DND-41 (cell line): ENCODE measurements at regions not wholly inside any gene's neighbourhood (a gene's known extent, or its start where the extent isn't known, plus 50 kb on each side); places are given as distances from the start of the nearest gene placed in this dataset.

Experiments
- ATAC-seq: fragments of 200-7000 bp; cut with Tn5 transposase; 3 replicates; pipeline ENCODE4 v1.9.1; 2021; ENCODE audit warnings: low read depth; ENCODE audit not compliant: insufficient read depth
- DNase-seq: peaks from one replicate; pipeline ENCODE4 v3.0.0-alpha.2; 2020
- H2AFZ ChIP-seq: 2 replicates; pipeline ENCODE4 v1.6.0; 2012; ENCODE audit warnings: low read depth, low read length
- H3K27ac ChIP-seq: 2 replicates; pipeline ENCODE4 v1.5.1; 2012; ENCODE audit warnings: low read length, inconsistent platforms
- H3K27me3 ChIP-seq: fragments of 200-600 bp; sonication (generic); 2 replicates; pipeline ENCODE4 v1.6.0; 2012; ENCODE audit warnings: low read length, mild to moderate bottlenecking, inconsistent platforms; ENCODE audit not compliant: insufficient read depth, poor library complexity
- H3K36me3 ChIP-seq: 2 replicates; pipeline ENCODE4 v1.5.1; 2012; ENCODE audit warnings: low read length, inconsistent platforms; ENCODE audit not compliant: insufficient read depth
- H3K4me1 ChIP-seq: 2 replicates; pipeline ENCODE4 v1.5.1; 2012; ENCODE audit warnings: mild to moderate bottlenecking, low read length; ENCODE audit not compliant: insufficient read depth
- H3K4me2 ChIP-seq: 2 replicates; pipeline ENCODE4 v1.6.0; 2012; ENCODE audit warnings: mild to moderate bottlenecking, moderate library complexity, low read length, inconsistent platforms; ENCODE audit not compliant: insufficient read depth
- H3K4me3 ChIP-seq, 2 experiments: fragments of 200-600 bp in 1 of 2; shearing (Covaris generic) in 1 of 2; 2 replicates each; pipeline ENCODE4 v1.5.1; 2012 to 2016; ENCODE audit warnings: inconsistent platforms in 2 of 2, low read length in 2 of 2, mild to moderate bottlenecking in 2 of 2, low read depth in 1 of 2, moderate library complexity in 1 of 2
- H3K79me2 ChIP-seq: 2 replicates; pipeline ENCODE4 v1.6.0; 2012; ENCODE audit warnings: low read length, inconsistent platforms; ENCODE audit not compliant: insufficient read depth
- H3K9ac ChIP-seq: 2 replicates; pipeline ENCODE4 v1.6.0; 2012; ENCODE audit warnings: low read depth, mild to moderate bottlenecking, inconsistent platforms, low read length, moderate library complexity
- H3K9me3 ChIP-seq: 2 replicates; pipeline ENCODE4 v1.5.1; 2012; ENCODE audit warnings: low read length, moderate library complexity, mild to moderate bottlenecking, inconsistent platforms; ENCODE audit not compliant: insufficient read depth, severe bottlenecking
- H4K20me1 ChIP-seq: 2 replicates; pipeline ENCODE4 v1.6.0; 2012; ENCODE audit warnings: low read length; ENCODE audit not compliant: insufficient read depth
- CTCF ChIP-seq: IDR thresholded peaks from 2 replicates; pipeline ENCODE4 v1.5.1; 2012; ENCODE audit warnings: borderline replicate concordance, low read length, moderate library complexity, mild to moderate bottlenecking; ENCODE audit not compliant: poor library complexity, severe bottlenecking; ENCODE audit errors: extremely low read depth
- EZH2 ChIP-seq: IDR thresholded peaks from 3 replicates; pipeline ENCODE4 v1.6.1; 2012; ENCODE audit warnings: borderline replicate concordance, low read depth, mild to moderate bottlenecking, moderate library complexity, low read length, inconsistent platforms; ENCODE audit not compliant: severe bottlenecking

GRCh38 chr4:151922306-151922705 lies 161.5 kb upstream of the GATB start:
- Histone ChIP-seq H3K9me3 (no peaks in the 10 kb centered on the region), H3K27ac (no peak overlapping the region), H2AFZ (no peak overlapping the region), H3K79me2 (no peaks in the 10 kb centered on the region), H4K20me1 (no peaks in the 10 kb centered on the region), H3K4me3 (no peak overlapping the region), H3K27me3 (no peaks in the 10 kb centered on the region), H3K4me1 (no peaks in the 10 kb centered on the region), H3K4me2 (no peak overlapping the region), H3K36me3 (no peaks in the 10 kb centered on the region), H3K9ac (no peak overlapping the region)
- ATAC-seq (no peak), DNase-seq (no peak)
- no peak for TF ChIP-seq EZH2

- H4K20me1 ChIP-seq, result no peaks in the 10 kb centered on the region
- H3K9ac ChIP-seq, result no peak overlapping the region
- H3K4me2 ChIP-seq, result no peak overlapping the region
- H2AFZ ChIP-seq, result no peak overlapping the region
- no peaks in the 10 kb centered on the region for H3K36me3 ChIP-seq
- no peaks in the 10 kb centered on the region for H3K9me3 ChIP-seq
- DNase-seq, result no peak
- no peak overlapping the region for H3K27ac ChIP-seq
- no peaks in the 10 kb centered on the region for H3K4me1 ChIP-seq
- H3K4me3 ChIP-seq, result no peak overlapping the region
- ATAC-seq, result no peak
- H3K27me3 ChIP-seq, result no peaks in the 10 kb centered on the region
- TF ChIP-seq EZH2, result no peak
- no peaks in the 10 kb centered on the region for H3K79me2 ChIP-seq
These were observed 161.0 kb upstream of the GATB start for GRCh38 chr4:151921811-151922210.

GRCh38 chr4:151921386-151921785 lies 160.6 kb upstream of the GATB start:
- H2AFZ ChIP-seq, result no peak overlapping the region
- no peaks in the 10 kb centered on the region for H3K9me3 ChIP-seq
- no peaks in the 10 kb centered on the region for H3K79me2 ChIP-seq
- no peaks in the 10 kb centered on the region for H3K4me1 ChIP-seq
- DNase-seq, result no peak
- no peak overlapping the region for H3K4me3 ChIP-seq
- H3K27me3 ChIP-seq, result no peaks in the 10 kb centered on the region
- no peaks in the 10 kb centered on the region for H4K20me1 ChIP-seq
- no peak overlapping the region for H3K9ac ChIP-seq
- no peak for TF ChIP-seq CTCF
- no peak for TF ChIP-seq EZH2
- no peak for ATAC-seq
- H3K4me2 ChIP-seq, result no peak overlapping the region
- H3K36me3 ChIP-seq, result no peaks in the 10 kb centered on the region
- no peak overlapping the region for H3K27ac ChIP-seq

- Histone ChIP-seq H4K20me1 (no peaks in the 10 kb centered on the region), H2AFZ (no peak overlapping the region), H3K36me3 (no peaks in the 10 kb centered on the region), H3K27me3 (no peaks in the 10 kb centered on the region), H3K9me3 (no peaks in the 10 kb centered on the region), H3K27ac (no peak overlapping the region), H3K4me2 (no peak overlapping the region), H3K9ac (no peak overlapping the region), H3K4me1 (no peaks in the 10 kb centered on the region), H3K79me2 (no peaks in the 10 kb centered on the region), H3K4me3 (no peak overlapping the region)
- no peak for ATAC-seq
- no peak for TF ChIP-seq CTCF
- TF ChIP-seq EZH2, result no peak
- no peak for DNase-seq
These were observed 156.4 kb upstream of the GATB start for GRCh38 chr4:151917145-151917734.
